ENCODE measurements at regions not wholly inside any gene's neighbourhood (a gene's known extent, or its start where the extent isn't known, plus 50 kb on each side); places are given as distances from the start of the nearest gene placed in this dataset.

DNA sequence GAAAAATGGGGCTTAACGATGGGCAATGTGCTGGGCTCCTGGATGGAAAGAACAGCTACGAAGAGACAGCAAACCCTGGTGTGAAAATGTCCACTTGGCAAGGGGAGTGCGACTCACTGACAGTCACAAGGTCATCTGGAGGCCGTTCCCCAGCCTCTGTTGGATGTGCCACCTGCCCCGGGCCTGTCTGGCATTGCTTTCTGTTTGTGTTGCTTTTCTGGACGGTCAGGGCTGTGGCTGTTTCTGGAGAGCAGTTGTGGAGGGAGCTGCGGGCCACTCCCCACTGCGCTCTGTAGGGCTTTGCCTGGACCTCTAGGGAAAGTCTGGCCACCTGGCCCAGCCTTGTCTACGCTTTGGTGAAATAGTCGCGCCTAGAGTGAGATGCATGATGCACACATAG lies 185.3 kb downstream of the IRX1 start:
- TF ChIP-seq POLR2AphosphoS5 (IDR thresholded peaks at IDR 0.05; ENCODE audit: low read depth, low read length) = no peak
- TF ChIP-seq, protein P1, sequence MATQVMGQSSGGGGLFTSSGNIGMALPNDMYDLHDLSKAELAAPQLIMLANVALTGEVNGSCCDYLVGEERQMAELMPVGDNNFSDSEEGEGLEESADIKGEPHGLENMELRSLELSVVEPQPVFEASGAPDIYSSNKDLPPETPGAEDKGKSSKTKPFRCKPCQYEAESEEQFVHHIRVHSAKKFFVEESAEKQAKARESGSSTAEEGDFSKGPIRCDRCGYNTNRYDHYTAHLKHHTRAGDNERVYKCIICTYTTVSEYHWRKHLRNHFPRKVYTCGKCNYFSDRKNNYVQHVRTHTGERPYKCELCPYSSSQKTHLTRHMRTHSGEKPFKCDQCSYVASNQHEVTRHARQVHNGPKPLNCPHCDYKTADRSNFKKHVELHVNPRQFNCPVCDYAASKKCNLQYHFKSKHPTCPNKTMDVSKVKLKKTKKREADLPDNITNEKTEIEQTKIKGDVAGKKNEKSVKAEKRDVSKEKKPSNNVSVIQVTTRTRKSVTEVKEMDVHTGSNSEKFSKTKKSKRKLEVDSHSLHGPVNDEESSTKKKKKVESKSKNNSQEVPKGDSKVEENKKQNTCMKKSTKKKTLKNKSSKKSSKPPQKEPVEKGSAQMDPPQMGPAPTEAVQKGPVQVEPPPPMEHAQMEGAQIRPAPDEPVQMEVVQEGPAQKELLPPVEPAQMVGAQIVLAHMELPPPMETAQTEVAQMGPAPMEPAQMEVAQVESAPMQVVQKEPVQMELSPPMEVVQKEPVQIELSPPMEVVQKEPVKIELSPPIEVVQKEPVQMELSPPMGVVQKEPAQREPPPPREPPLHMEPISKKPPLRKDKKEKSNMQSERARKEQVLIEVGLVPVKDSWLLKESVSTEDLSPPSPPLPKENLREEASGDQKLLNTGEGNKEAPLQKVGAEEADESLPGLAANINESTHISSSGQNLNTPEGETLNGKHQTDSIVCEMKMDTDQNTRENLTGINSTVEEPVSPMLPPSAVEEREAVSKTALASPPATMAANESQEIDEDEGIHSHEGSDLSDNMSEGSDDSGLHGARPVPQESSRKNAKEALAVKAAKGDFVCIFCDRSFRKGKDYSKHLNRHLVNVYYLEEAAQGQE (IDR thresholded peaks at IDR 0.05; ENCODE audit: insufficient read depth in 1 of 2, low read depth in 2 of 2, low read length in 2 of 2) = no peak
- no peak for TF ChIP-seq SIN3A (IDR thresholded peaks at IDR 0.05; ENCODE audit: borderline replicate concordance, insufficient read depth, low read length)
- TF ChIP-seq TAF1 (IDR thresholded peaks at IDR 0.05; ENCODE audit: borderline replicate concordance, insufficient read depth, low read length) = no peak

All from PFSK-1 (cell line).